ENCODE measurements at regions not wholly inside any gene's neighbourhood (a gene's known extent, or its start where the extent isn't known, plus 50 kb on each side); places are given as distances from the start of the nearest gene placed in this dataset.

- RAD21 ChIA-PET (ENCODE audit: unreplicated experiment) = no interaction called here
- BruUV-seq (replicated peaks) = no TSS peak
- SMC1A ChIA-PET (ENCODE audit: uncharacterized antibody, unreplicated experiment) = no interaction called here
- CTCF ChIA-PET = no interaction called here
- in situ Hi-C loops (cut with MboI) = no loop called here
- no peak overlapping the region for H2AFZ ChIP-seq (ENCODE audit: control insufficient read depth, low read depth, low read length)
- no peaks in the 10 kb centered on the region for H3K4me1 ChIP-seq (ENCODE audit: control insufficient read depth, insufficient read depth, low read length)
- no peaks in the 10 kb centered on the region for H3K27me3 ChIP-seq (replicated peaks in 1 of 2; ENCODE audit: control insufficient read depth in 2 of 2, insufficient read depth in 2 of 2, low read length in 1 of 2)
- TF ChIP-seq ZNF24 (IDR thresholded peaks at IDR 0.05) (no peak), HSF1 (IDR thresholded peaks at IDR 0.05; ENCODE audit: low read depth, low read length) (no peak), RAD21 (IDR thresholded peaks at IDR 0.05; ENCODE audit: insufficient read depth, low read depth, low read length) (no peak), ZZZ3 (IDR thresholded peaks at IDR 0.05; ENCODE audit: control insufficient read depth, insufficient read length, low read depth) (no peak), NFXL1 (IDR thresholded peaks at IDR 0.05; ENCODE audit: borderline replicate concordance) (no peak), TCF12 (IDR thresholded peaks at IDR 0.05; ENCODE audit: low read depth, low read length) (no peak), JUNB (IDR thresholded peaks at IDR 0.05) (no peak), IRF5 (IDR thresholded peaks at IDR 0.05; ENCODE audit: borderline replicate concordance) (no peak), MYC (IDR thresholded peaks at IDR 0.05; ENCODE audit: insufficient read depth, insufficient read length, insufficient replicate concordance, low read length, severe bottlenecking) (no peak), SMAD1 (IDR thresholded peaks at IDR 0.05; ENCODE audit: low read depth, partially characterized antibody) (no peak), USF2 (IDR thresholded peaks at IDR 0.05; ENCODE audit: borderline replicate concordance, low read depth, low read length) (no peak), NKRF (conservative IDR thresholded peaks at IDR 0.05) (no peak), SUPT20H (IDR thresholded peaks at IDR 0.05; ENCODE audit: borderline replicate concordance, control insufficient read depth, low read depth, low read length) (no peak), MAX (IDR thresholded peaks at IDR 0.05; ENCODE audit: low read depth, low read length) (no peak), SMARCA5 (IDR thresholded peaks at IDR 0.05) (no peak), HDAC6 (IDR thresholded peaks at IDR 0.05; ENCODE audit: unreplicated experiment) (no peak), RCOR1 (conservative IDR thresholded peaks at IDR 0.05; ENCODE audit: low read depth, low read length) (no peak), WRNIP1 (IDR thresholded peaks at IDR 0.05; ENCODE audit: borderline replicate concordance, low read depth, low read length) (no peak)
- no peaks in the 10 kb centered on the region for H3K9me3 ChIP-seq (replicated peaks; ENCODE audit: control insufficient read depth, insufficient read depth, low read length)
- no peaks in the 10 kb centered on the region for H4K20me1 ChIP-seq (ENCODE audit: control insufficient read depth, insufficient read depth)
- no peak for ATAC-seq
- H3K9ac ChIP-seq (ENCODE audit: control insufficient read depth, insufficient read depth, low read length) = no peak overlapping the region
- H3K79me2 ChIP-seq (ENCODE audit: control insufficient read depth, insufficient read depth, low read length) = no peaks in the 10 kb centered on the region
- H3K4me3 ChIP-seq = no peak overlapping the region
- 48% methylated on average over 9 of the region's 9 CpGs for WGBS (ENCODE audit: insufficient coverage, insufficient replicate concordance, low lambda C conversion rate, missing lambda C conversion rate)
- H3K36me3 ChIP-seq (ENCODE audit: control insufficient read depth in 2 of 2, insufficient read depth in 2 of 2, low read length in 1 of 2) = no peaks in the 10 kb centered on the region
- POLR2A ChIA-PET = no interaction called here
- DNase-seq (ENCODE audit: low read depth, low spot score) = no peak
- intact Hi-C loops (cut with micrococcal nuclease; ENCODE audit: unreplicated experiment) = no loop called here
- H3K4me2 ChIP-seq (ENCODE audit: control insufficient read depth, insufficient read depth) = no peak overlapping the region
- no peak for FAIRE-seq
- no peak overlapping the region for H3K27ac ChIP-seq (ENCODE audit: control insufficient read depth, insufficient read depth)
Observed at GRCh38 chr4:180589575-180589974, 1653.6 kb upstream of the TENM3 start.

All from GM12878 (cell line).